KMS-11 (cell line): ENCODE measurements at regions not wholly inside any gene's neighbourhood (a gene's known extent, or its start where the extent isn't known, plus 50 kb on each side); places are given as distances from the start of the nearest gene placed in this dataset.
"Not testable (repeated sequence)": the region's sequence is repeated elsewhere in the genome, so short reads cannot be mapped to it uniquely, and the experiment has no call there.

Source experiments
- H2AFZ ChIP-seq: fragments of 200-600 bp; sonication (generic); 2 replicates; pipeline ENCODE4 v1.6.1; 2016; ENCODE audit warnings: antibody characterized with exemption, mixed run types, low read depth
- H3K27ac ChIP-seq: fragments of 200-600 bp; sonication (generic); 2 replicates; pipeline ENCODE4 v1.6.1; 2016; ENCODE audit warnings: mild to moderate bottlenecking, mixed run types
- H3K27me3 ChIP-seq: fragments of 200-600 bp; sonication (generic); 2 replicates; pipeline ENCODE4 v1.6.1; 2017; ENCODE audit warnings: mild to moderate bottlenecking, low read depth, mixed run types, moderate library complexity; ENCODE audit not compliant: insufficient read depth
- H3K36me3 ChIP-seq: fragments of 200-600 bp; sonication (generic); 2 replicates; pipeline ENCODE4 v1.6.1; 2017; ENCODE audit warnings: mild to moderate bottlenecking, mixed run types; ENCODE audit not compliant: insufficient read depth
- H3K4me1 ChIP-seq: fragments of 200-600 bp; sonication (generic); 2 replicates; pipeline ENCODE4 v1.6.1; 2016; ENCODE audit warnings: mild to moderate bottlenecking, low read depth, mixed run types; ENCODE audit not compliant: poor library complexity, severe bottlenecking
- H3K4me2 ChIP-seq: fragments of 200-600 bp; sonication (generic); 2 replicates; pipeline ENCODE4 v1.7.0; 2016; ENCODE audit warnings: mild to moderate bottlenecking, mixed run types
- H3K4me3 ChIP-seq: fragments of 200-600 bp; sonication (generic); IDR thresholded peaks from 2 replicates; pipeline ENCODE4 v1.6.1; 2017; ENCODE audit warnings: low read depth, low read length, mixed read lengths; ENCODE audit not compliant: insufficient read depth
- H3K79me2 ChIP-seq: fragments of 200-600 bp; sonication (generic); 2 replicates; pipeline ENCODE4 v1.6.1; 2016; ENCODE audit warnings: low read depth, mixed run types; ENCODE audit not compliant: insufficient read depth
- H3K9ac ChIP-seq: fragments of 200-600 bp; sonication (generic); 2 replicates; pipeline ENCODE4 v1.6.1; 2016; ENCODE audit warnings: mild to moderate bottlenecking, mixed run types
- H4K20me1 ChIP-seq: fragments of 200-600 bp; sonication (generic); 2 replicates; pipeline ENCODE4 v1.6.1; 2016; ENCODE audit warnings: mild to moderate bottlenecking, mixed run types; ENCODE audit not compliant: insufficient read depth
- CTCF ChIP-seq: fragments of 200-600 bp; sonication (generic); conservative IDR thresholded peaks from 2 replicates; pipeline ENCODE4 v1.6.1; 2017; ENCODE audit warnings: low read depth, mild to moderate bottlenecking, antibody characterized with exemption, low read length, moderate library complexity, mixed read lengths

GRCh38 chr15:72847033-72847432 lies 63.5 kb upstream of the ADPGK start:
- no peak overlapping the region for H3K9ac ChIP-seq
- H3K4me3 ChIP-seq = no peak overlapping the region
- no peak overlapping the region for H2AFZ ChIP-seq
- no peaks in the 10 kb centered on the region for H3K36me3 ChIP-seq
- no peak for TF ChIP-seq CTCF
- no peaks in the 10 kb centered on the region for H3K27me3 ChIP-seq
- H3K27ac ChIP-seq = no peak overlapping the region
- H3K79me2 ChIP-seq = no peaks in the 10 kb centered on the region
- no peak overlapping the region for H3K4me2 ChIP-seq
- no peaks in the 10 kb centered on the region for H4K20me1 ChIP-seq
- H3K4me1 ChIP-seq = no peaks in the 10 kb centered on the region

GRCh38 chr15:72845981-72846383 lies 62.4 kb upstream of the ADPGK start:
- H3K4me1 ChIP-seq = no peaks in the 10 kb centered on the region
- no peaks in the 10 kb centered on the region for H4K20me1 ChIP-seq
- H3K79me2 ChIP-seq = no peaks in the 10 kb centered on the region
- no peak overlapping the region for H3K9ac ChIP-seq
- H3K27ac ChIP-seq = no peak overlapping the region
- H3K4me2 ChIP-seq = no peak overlapping the region
- H3K4me3 ChIP-seq = no peak overlapping the region
- H3K27me3 ChIP-seq = no peaks in the 10 kb centered on the region
- H2AFZ ChIP-seq = no peak overlapping the region
- TF ChIP-seq CTCF = no peak
- no peaks in the 10 kb centered on the region for H3K36me3 ChIP-seq

GRCh38 chr15:72844067-72844466 lies 60.5 kb upstream of the ADPGK start:
- H3K4me2 ChIP-seq = no peak overlapping the region
- no peaks in the 10 kb centered on the region for H3K36me3 ChIP-seq
- H3K4me3 ChIP-seq = no peak overlapping the region
- H3K9ac ChIP-seq = no peak overlapping the region
- H3K27me3 ChIP-seq = no peaks in the 10 kb centered on the region
- no peak for TF ChIP-seq CTCF
- H2AFZ ChIP-seq = no peak overlapping the region; the same call in 1 of the 2 replicates
- H3K79me2 ChIP-seq = no peaks in the 10 kb centered on the region
- no peaks in the 10 kb centered on the region for H3K4me1 ChIP-seq
- H3K27ac ChIP-seq = no peak overlapping the region
- no peaks in the 10 kb centered on the region for H4K20me1 ChIP-seq

- not testable (repeated sequence) for H3K4me1 ChIP-seq, H3K4me3 ChIP-seq, H3K9ac ChIP-seq, H3K79me2 ChIP-seq, H2AFZ ChIP-seq, H4K20me1 ChIP-seq, H3K27ac ChIP-seq, H3K27me3 ChIP-seq, H3K36me3 ChIP-seq, H3K4me2 ChIP-seq
Observed at GRCh38 chr15:72843340-72843739, 59.8 kb upstream of the ADPGK start.

- Histone ChIP-seq H3K4me1 (no peaks in the 10 kb centered on the region), H3K79me2 (no peaks in the 10 kb centered on the region), H3K27me3 (no peaks in the 10 kb centered on the region), H3K27ac (no peak overlapping the region), H4K20me1 (no peaks in the 10 kb centered on the region), H3K4me3 (no peak overlapping the region), H3K36me3 (no peaks in the 10 kb centered on the region), H3K4me2 (no peak overlapping the region), H2AFZ (no peak overlapping the region), H3K9ac (no peak overlapping the region)
- TF ChIP-seq CTCF = no peak
Observed at GRCh38 chr15:72840114-72840513, 56.6 kb upstream of the ADPGK start.
